H9 (cell line): ENCODE measurements at regions not wholly inside any gene's neighbourhood (a gene's known extent, or its start where the extent isn't known, plus 50 kb on each side); places are given as distances from the start of the nearest gene placed in this dataset.

Experiments used
- DNase-seq: peaks from one replicate; pipeline ENCODE4 v3.0.0-alpha.2; 2017
- H2AFZ ChIP-seq: one replicate; pipeline ENCODE4 v1.6.1; 2013; ENCODE audit warnings: mild to moderate bottlenecking, low read length, control low read depth, moderate library complexity
- H2AK5ac ChIP-seq: 2 replicates; pipeline ENCODE4 v1.6.1; 2013; ENCODE audit warnings: low read length, control low read depth, mixed read lengths; ENCODE audit not compliant: insufficient read length
- H2BK120ac ChIP-seq: one replicate; pipeline ENCODE4 v1.6.1; 2013; ENCODE audit warnings: low read depth, mild to moderate bottlenecking, low read length, control low read depth, inconsistent platforms; ENCODE audit not compliant: poor library complexity, severe bottlenecking
- H2BK12ac ChIP-seq: 2 replicates; pipeline ENCODE4 v1.6.1; 2013; ENCODE audit warnings: low read length, control low read depth, mixed read lengths, low read depth; ENCODE audit not compliant: insufficient read length
- H2BK15ac ChIP-seq: 2 replicates; pipeline ENCODE4 v1.6.1; 2013; ENCODE audit warnings: low read depth, low read length, control low read depth
- H2BK20ac ChIP-seq: one replicate; pipeline ENCODE4 v1.6.1; 2013; ENCODE audit warnings: low read depth, mild to moderate bottlenecking, low read length, control low read depth, inconsistent platforms; ENCODE audit not compliant: poor library complexity, severe bottlenecking
- H2BK5ac ChIP-seq: 2 replicates; pipeline ENCODE4 v1.6.1; 2013; ENCODE audit warnings: low read length, control low read depth, mixed read lengths; ENCODE audit not compliant: insufficient read length
- H3K14ac ChIP-seq: 2 replicates; pipeline ENCODE4 v1.6.1; 2013; ENCODE audit warnings: low read length, control low read depth; ENCODE audit not compliant: insufficient read depth
- H3K18ac ChIP-seq: 2 replicates; pipeline ENCODE4 v1.6.1; 2013; ENCODE audit warnings: low read depth, mild to moderate bottlenecking, mixed read lengths, low read length, control low read depth; ENCODE audit not compliant: insufficient read length
- H3K23ac ChIP-seq: 2 replicates; pipeline ENCODE4 v1.6.1; 2013; ENCODE audit warnings: low read length, control low read depth, mixed read lengths, low read depth; ENCODE audit not compliant: insufficient read length
- H3K23me2 ChIP-seq: 2 replicates; pipeline ENCODE4 v1.6.1; 2013; ENCODE audit warnings: low read depth, mild to moderate bottlenecking, mixed read lengths, low read length, control low read depth; ENCODE audit not compliant: insufficient read length, poor library complexity, severe bottlenecking
- H3K27ac ChIP-seq: 2 replicates; pipeline ENCODE4 v1.5.1; 2013; ENCODE audit warnings: low read length, control low read depth, mixed read lengths, low read depth; ENCODE audit not compliant: insufficient read length
- H3K27me3 ChIP-seq: 2 replicates; pipeline ENCODE4 v1.6.1; 2013; ENCODE audit warnings: low read length, control low read depth, inconsistent platforms; ENCODE audit not compliant: insufficient read depth
- H3K4ac ChIP-seq: 2 replicates; pipeline ENCODE4 v1.6.1; 2013; ENCODE audit warnings: low read depth, mild to moderate bottlenecking, control low read depth, inconsistent platforms, low read length, moderate library complexity
- H3K4me1 ChIP-seq: 2 replicates; pipeline ENCODE4 v1.6.1; 2013; ENCODE audit warnings: low read length, control low read depth, inconsistent platforms; ENCODE audit not compliant: insufficient read depth
- H3K4me2 ChIP-seq: 2 replicates; pipeline ENCODE4 v1.6.1; 2013; ENCODE audit warnings: low read length, control low read depth, mixed read lengths; ENCODE audit not compliant: insufficient read length, insufficient read depth
- H3K56ac ChIP-seq: 2 replicates; pipeline ENCODE4 v1.6.1; 2013; ENCODE audit warnings: low read depth, mild to moderate bottlenecking, mixed read lengths, low read length, control low read depth; ENCODE audit not compliant: insufficient read length
- H3K79me1 ChIP-seq: 2 replicates; pipeline ENCODE4 v1.6.1; 2013; ENCODE audit warnings: low read depth, mild to moderate bottlenecking, moderate library complexity, low read length, control low read depth, inconsistent platforms; ENCODE audit not compliant: insufficient read depth, poor library complexity, severe bottlenecking
- H3K79me2 ChIP-seq: 2 replicates; pipeline ENCODE4 v1.6.1; 2013; ENCODE audit warnings: low read length, control low read depth, inconsistent platforms; ENCODE audit not compliant: insufficient read depth
- H3K9ac ChIP-seq: 2 replicates; pipeline ENCODE4 v1.6.1; 2013; ENCODE audit warnings: low read length, control low read depth, mixed read lengths; ENCODE audit not compliant: insufficient read length; ENCODE audit errors: extremely low read depth
- H3K9me3 ChIP-seq: one replicate; pipeline ENCODE4 v1.6.1; 2013; ENCODE audit warnings: low read depth, low read length, inconsistent platforms; ENCODE audit not compliant: control insufficient read depth
- H3T11ph ChIP-seq: one replicate; pipeline ENCODE4 v1.6.1; 2013; ENCODE audit warnings: mild to moderate bottlenecking, low read length, control low read depth, inconsistent platforms
- H4K20me1 ChIP-seq: one replicate; pipeline ENCODE4 v1.6.1; 2013; ENCODE audit not compliant: control insufficient read depth, insufficient read length, insufficient read depth
- H4K5ac ChIP-seq: 2 replicates; pipeline ENCODE4 v1.6.1; 2013; ENCODE audit warnings: low read depth, mild to moderate bottlenecking, mixed read lengths, low read length, control low read depth; ENCODE audit not compliant: insufficient read length
- H4K8ac ChIP-seq: replicated peaks from 2 replicates; pipeline ENCODE4 v1.6.1; 2013; ENCODE audit warnings: low read length, control low read depth, mixed read lengths, low read depth; ENCODE audit not compliant: insufficient read length
- H4K91ac ChIP-seq: 2 replicates; pipeline ENCODE4 v1.6.1; 2013; ENCODE audit warnings: low read depth, mild to moderate bottlenecking, moderate library complexity, mixed read lengths, low read length, control low read depth; ENCODE audit not compliant: insufficient read length
- H3K27ac Mint-ChIP-seq, 3 experiments: 2 replicates in 2 of 3; 3 replicates in 1 of 3; pipeline ENCODE4 v1.8.0; 2020 to 2021; ENCODE audit warnings: mixed read lengths in 3 of 3, mild to moderate bottlenecking in 1 of 3, moderate library complexity in 1 of 3
- H3K27me3 Mint-ChIP-seq: 2 replicates; pipeline ENCODE4 v1.8.0; 2021; ENCODE audit warnings: low read depth, mild to moderate bottlenecking, moderate library complexity, mixed read lengths
- H3K36me3 Mint-ChIP-seq, 3 experiments: 2 replicates in 2 of 3; 3 replicates in 1 of 3; pipeline ENCODE4 v1.8.0; 2020 to 2021; ENCODE audit warnings: low read depth in 3 of 3, mixed read lengths in 3 of 3; ENCODE audit not compliant: insufficient read depth in 1 of 3
- H3K4me1 Mint-ChIP-seq, 2 experiments: 2 replicates each; pipeline ENCODE4 v1.8.0; 2020; ENCODE audit warnings: mixed read lengths in 2 of 2
- H3K4me3 Mint-ChIP-seq, 2 experiments: 2 replicates in 1 of 2; 3 replicates in 1 of 2; pipeline ENCODE4 v1.8.0; 2020 to 2021; ENCODE audit warnings: mild to moderate bottlenecking in 2 of 2, mixed read lengths in 2 of 2, moderate library complexity in 1 of 2
- H3K9me3 Mint-ChIP-seq, 2 experiments: 2 replicates in 1 of 2; 3 replicates in 1 of 2; pipeline ENCODE4 v1.8.0; 2020; ENCODE audit warnings: mild to moderate bottlenecking in 2 of 2, mixed read lengths in 2 of 2, moderate library complexity in 1 of 2
- WGBS: extraction: QIAGEN DNeasy Blood & Tissue Kit; methylation state at CpG from one replicate; pipeline ENCODE4 v1.1.7; 2013; ENCODE audit warnings: missing lambda C conversion rate, low lambda C conversion rate, mixed read lengths; ENCODE audit not compliant: insufficient read length; ENCODE audit errors: extremely low coverage; 5-methylcytosine and 5-hydroxymethylcytosine counted together
- TF ChIP-seq, protein P1 (sequence below): fragments of 200-600 bp; sonication (generic); conservative IDR thresholded peaks from 3 replicates; pipeline ENCODE4 v1.8.0; 2021; ENCODE audit warnings: antibody characterized with exemption, mild to moderate bottlenecking

DNA sequence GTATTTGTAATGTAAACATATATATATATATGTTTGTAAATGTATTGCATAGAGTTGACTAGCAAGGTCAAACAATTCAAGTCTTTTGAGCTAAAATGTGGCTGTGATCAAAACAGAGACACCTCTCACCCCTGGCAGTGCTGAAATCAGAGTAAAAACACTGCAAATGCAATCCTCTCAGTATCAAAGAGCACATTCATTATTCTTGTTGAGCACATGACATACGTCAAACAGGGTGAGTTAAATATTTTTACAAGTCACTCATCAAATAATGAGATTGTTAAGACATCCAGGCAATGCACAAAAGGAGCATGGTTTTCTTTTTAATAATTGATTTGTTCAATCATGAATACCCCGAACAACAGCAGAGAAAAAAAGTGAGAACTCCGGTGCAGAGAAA lies 114.1 kb upstream of the KCNIP4 start:
- H3K9ac ChIP-seq, result no peak overlapping the region
- no peak overlapping the region for H4K8ac ChIP-seq
- Mint-ChIP-seq H3K36me3 (no peaks in the 10 kb centered on the region; a peak in 1 of 7 replicates), H3K9me3 (peaks cover 1 to 2% of the 10 kb centered on the region in 2 experiments; a peak in 3 of 5 replicates), H3K27me3 (no peaks in the 10 kb centered on the region), H3K4me3 (no peak overlapping the region), H3K27ac (no peak overlapping the region), H3K4me1 (no peaks in the 10 kb centered on the region)
- no peak overlapping the region for H4K91ac ChIP-seq
- no peak for DNase-seq
- H3K79me2 ChIP-seq, result no peaks in the 10 kb centered on the region
- no peak overlapping the region for H2BK5ac ChIP-seq
- H4K5ac ChIP-seq, result no peak overlapping the region
- no peak overlapping the region for H2BK12ac ChIP-seq
- no peak overlapping the region for H2BK120ac ChIP-seq
- no CpG with 5 or more reads among the region's 3 CpGs for WGBS
- no peak overlapping the region for H2BK20ac ChIP-seq
- no peak overlapping the region for H3K4me2 ChIP-seq
- no peaks in the 10 kb centered on the region for H3K27me3 ChIP-seq
- H3K56ac ChIP-seq, result no peak overlapping the region
- no peak overlapping the region for H3K27ac ChIP-seq
- H3K18ac ChIP-seq, result no peak overlapping the region
- H4K20me1 ChIP-seq, result no peaks in the 10 kb centered on the region
- no peaks in the 10 kb centered on the region for H3K23me2 ChIP-seq
- no peaks in the 10 kb centered on the region for H3K9me3 ChIP-seq
- H3K14ac ChIP-seq, result no peak overlapping the region
- TF ChIP-seq, protein P1, sequence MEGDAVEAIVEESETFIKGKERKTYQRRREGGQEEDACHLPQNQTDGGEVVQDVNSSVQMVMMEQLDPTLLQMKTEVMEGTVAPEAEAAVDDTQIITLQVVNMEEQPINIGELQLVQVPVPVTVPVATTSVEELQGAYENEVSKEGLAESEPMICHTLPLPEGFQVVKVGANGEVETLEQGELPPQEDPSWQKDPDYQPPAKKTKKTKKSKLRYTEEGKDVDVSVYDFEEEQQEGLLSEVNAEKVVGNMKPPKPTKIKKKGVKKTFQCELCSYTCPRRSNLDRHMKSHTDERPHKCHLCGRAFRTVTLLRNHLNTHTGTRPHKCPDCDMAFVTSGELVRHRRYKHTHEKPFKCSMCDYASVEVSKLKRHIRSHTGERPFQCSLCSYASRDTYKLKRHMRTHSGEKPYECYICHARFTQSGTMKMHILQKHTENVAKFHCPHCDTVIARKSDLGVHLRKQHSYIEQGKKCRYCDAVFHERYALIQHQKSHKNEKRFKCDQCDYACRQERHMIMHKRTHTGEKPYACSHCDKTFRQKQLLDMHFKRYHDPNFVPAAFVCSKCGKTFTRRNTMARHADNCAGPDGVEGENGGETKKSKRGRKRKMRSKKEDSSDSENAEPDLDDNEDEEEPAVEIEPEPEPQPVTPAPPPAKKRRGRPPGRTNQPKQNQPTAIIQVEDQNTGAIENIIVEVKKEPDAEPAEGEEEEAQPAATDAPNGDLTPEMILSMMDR, result no peak
- no peaks in the 10 kb centered on the region for H3K4me1 ChIP-seq
- H3T11ph ChIP-seq, result no peak overlapping the region
- H2AK5ac ChIP-seq, result no peak overlapping the region
- H3K79me1 ChIP-seq, result no peaks in the 10 kb centered on the region
- H2AFZ ChIP-seq, result no peak overlapping the region
- no peak overlapping the region for H3K23ac ChIP-seq
- no peak overlapping the region for H2BK15ac ChIP-seq
- no peak overlapping the region for H3K4ac ChIP-seq
